Central memory CD8-positive, alpha-beta T cell (primary cell): ENCODE measurements at regions not wholly inside any gene's neighbourhood (a gene's known extent, or its start where the extent isn't known, plus 50 kb on each side); places are given as distances from the start of the nearest gene placed in this dataset.
"Not testable (repeated sequence)": the region's sequence is repeated elsewhere in the genome, so short reads cannot be mapped to it uniquely, and the experiment has no call there.

ENCODE experiments used
- ATAC-seq: fragments of 150-1000 bp; cut with Tn5 transposase; replicated peaks from 2 replicates; pipeline ENCODE4 v1.10.0; 2022; ENCODE audit warnings: mild to moderate bottlenecking, moderate FRiP score, moderate number of reproducible peaks; ENCODE audit not compliant: poor library complexity, severe bottlenecking; ENCODE audit errors: extremely low read depth
- DNase-seq, 2 donors: peaks; one replicate each; pipeline ENCODE4 v3.0.0; 2021; ENCODE audit warnings: low spot score in 2 of 2
- H3K27ac Mint-ChIP-seq: one replicate; pipeline ENCODE4 v1.8.0; 2022; ENCODE audit warnings: low read depth, mild to moderate bottlenecking, moderate library complexity, mixed read lengths
- H3K27me3 Mint-ChIP-seq: one replicate; pipeline ENCODE4 v1.8.0; 2022; ENCODE audit warnings: mixed read lengths
- H3K36me3 Mint-ChIP-seq: one replicate; pipeline ENCODE4 v1.8.0; 2022; ENCODE audit warnings: mild to moderate bottlenecking, moderate library complexity, mixed read lengths; ENCODE audit not compliant: insufficient read depth
- H3K4me1 Mint-ChIP-seq: one replicate; pipeline ENCODE4 v1.8.0; 2022; ENCODE audit warnings: mixed read lengths
- H3K4me3 Mint-ChIP-seq: one replicate; pipeline ENCODE4 v1.8.0; 2022; ENCODE audit warnings: mild to moderate bottlenecking, moderate library complexity, mixed read lengths
- H3K9me3 Mint-ChIP-seq: one replicate; pipeline ENCODE4 v1.8.0; 2022; ENCODE audit warnings: mixed read lengths

DNA sequence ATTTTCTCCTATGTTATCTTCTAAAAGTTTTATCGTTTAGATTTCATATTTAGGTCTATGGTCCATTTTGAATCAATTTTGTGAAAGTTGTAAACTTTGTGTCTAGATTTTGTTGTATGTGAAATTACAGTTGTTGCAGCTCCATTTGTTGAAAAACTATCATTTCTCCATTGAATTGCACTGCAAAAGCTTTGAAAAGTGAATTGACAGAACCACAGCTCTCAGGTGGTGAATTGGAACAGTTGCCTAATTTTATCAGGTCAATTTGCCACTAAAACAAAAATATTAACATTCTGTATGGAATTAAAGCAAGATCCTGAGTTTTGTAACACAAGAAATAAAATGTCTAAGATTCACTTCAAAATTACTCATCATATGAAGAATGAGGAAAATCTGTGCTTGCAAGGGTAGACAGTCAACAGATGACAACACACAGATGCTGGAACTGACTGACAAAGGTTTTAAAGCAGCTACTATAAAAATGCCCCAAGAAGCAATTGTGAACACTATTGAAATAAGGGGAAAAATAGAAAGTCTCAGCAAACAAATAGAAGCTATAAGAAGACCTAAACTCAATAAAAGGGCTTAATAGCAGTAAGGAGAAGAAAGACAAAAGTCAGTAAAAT lies 346.7 kb downstream of the PAX1 start:
- Mint-ChIP-seq H3K4me1 (no peaks in the 10 kb centered on the region), H3K4me3 (no peak overlapping the region), H3K9me3 (peaks cover 16% of the 10 kb centered on the region), H3K27me3 (no peaks in the 10 kb centered on the region), H3K36me3 (no peaks in the 10 kb centered on the region), H3K27ac (no peak overlapping the region)
- DNase-seq = no peak
- ATAC-seq = no peak

DNA sequence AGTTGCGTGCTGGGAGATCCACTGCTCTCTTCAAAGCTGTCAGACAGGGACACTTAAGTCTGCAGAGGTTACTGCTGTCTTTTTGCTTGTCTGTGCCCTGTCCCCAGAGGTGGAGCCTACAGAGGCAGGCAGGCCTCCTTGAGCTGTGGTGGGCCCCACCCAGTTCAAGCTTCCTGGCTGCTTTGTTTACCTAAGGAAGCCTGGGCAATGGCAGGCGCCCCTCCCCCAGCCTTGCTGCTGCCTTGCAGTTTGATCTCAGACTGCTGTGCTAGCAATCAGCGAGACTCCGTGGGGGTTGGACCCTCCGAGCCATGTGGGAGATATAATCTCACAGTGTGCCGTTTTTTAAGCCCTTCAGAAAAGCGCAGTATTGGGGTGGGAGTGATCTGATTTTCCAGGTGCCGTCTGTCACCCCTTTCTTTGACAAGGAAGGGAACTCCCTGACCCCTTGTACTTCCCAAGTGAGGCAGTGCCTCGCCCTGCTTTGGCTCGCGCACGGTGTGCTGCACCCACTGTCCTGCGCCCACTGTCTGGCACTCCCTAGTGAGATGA lies 340.6 kb downstream of the PAX1 start:
- not testable (repeated sequence) for ATAC-seq, DNase-seq, H3K27ac Mint-ChIP-seq, H3K36me3 Mint-ChIP-seq, H3K4me3 Mint-ChIP-seq, H3K27me3 Mint-ChIP-seq, H3K4me1 Mint-ChIP-seq
- peaks cover 15% of the 10 kb centered on the region for H3K9me3 Mint-ChIP-seq

DNA sequence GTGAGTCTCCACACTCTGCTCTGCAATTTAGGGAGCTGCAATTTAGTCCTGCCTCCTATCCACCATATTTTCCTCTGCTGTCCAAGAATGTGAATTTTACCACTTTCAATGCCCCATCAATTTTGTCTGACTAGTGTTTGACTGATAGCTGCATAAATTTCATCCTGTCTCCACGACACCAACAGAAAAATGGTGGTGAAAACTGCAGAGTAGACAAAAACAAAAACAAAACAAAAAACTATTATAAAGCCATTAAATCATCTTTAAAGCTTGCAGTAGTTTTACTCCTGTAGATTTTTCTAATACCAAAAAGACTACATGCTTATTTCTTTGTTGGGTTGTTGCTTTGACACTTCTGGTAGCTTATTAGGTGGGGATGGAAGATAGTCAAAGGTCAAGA lies 322.0 kb downstream of the PAX1 start:
- Mint-ChIP-seq H3K4me1 (no peaks in the 10 kb centered on the region), H3K27me3 (no peaks in the 10 kb centered on the region), H3K27ac (no peak overlapping the region), H3K36me3 (no peaks in the 10 kb centered on the region), H3K4me3 (no peak overlapping the region), H3K9me3 (peaks cover 19% of the 10 kb centered on the region)
- no peak for DNase-seq
- no peak for ATAC-seq

DNA sequence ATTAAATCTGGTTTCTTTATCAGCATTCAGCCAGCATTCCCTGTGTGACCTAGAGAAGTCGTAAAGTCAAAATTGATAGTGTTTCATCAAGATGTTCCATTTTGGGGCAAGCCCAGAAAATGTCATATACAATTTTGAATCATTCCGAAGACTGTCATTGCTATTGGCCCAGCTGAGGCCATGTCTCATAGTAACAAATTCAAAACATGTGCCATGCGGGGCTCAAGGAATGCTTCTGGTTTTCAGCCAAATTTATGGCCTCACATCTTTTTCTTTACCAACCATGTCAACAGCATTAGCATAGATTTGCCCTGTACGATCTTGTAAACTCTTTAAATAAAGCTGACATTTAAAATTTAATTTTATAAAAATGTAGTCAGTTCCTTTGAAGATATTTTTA lies 314.7 kb downstream of the PAX1 start:
- Mint-ChIP-seq H3K27me3 (no peaks in the 10 kb centered on the region), H3K27ac (no peak overlapping the region), H3K9me3 (peaks cover 25% of the 10 kb centered on the region), H3K4me3 (no peak overlapping the region), H3K4me1 (no peaks in the 10 kb centered on the region), H3K36me3 (peaks cover 1% of the 10 kb centered on the region)
- DNase-seq (no peak), ATAC-seq (no peak)

DNA sequence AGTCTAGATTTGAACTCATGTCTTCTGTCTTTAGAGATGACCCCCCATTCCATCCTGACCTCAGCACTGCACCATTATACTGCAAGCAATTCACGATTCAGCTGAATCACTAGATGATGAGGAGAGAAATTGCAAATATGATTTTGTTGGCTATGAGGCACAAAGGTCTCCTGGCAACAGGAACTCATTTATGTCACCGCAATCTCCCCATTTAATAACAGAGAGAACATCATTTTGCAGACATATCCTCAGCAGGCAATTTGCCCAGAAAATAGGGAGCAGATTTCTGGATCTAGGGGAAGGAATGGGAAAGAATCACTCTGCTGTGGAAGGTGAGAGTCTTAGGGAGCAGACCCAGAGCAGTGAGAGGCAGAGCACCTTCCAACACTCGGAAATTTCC lies 303.0 kb downstream of the PAX1 start:
- ATAC-seq = no peak
- no peak for DNase-seq
- H3K27ac Mint-ChIP-seq = no peak overlapping the region
- H3K36me3 Mint-ChIP-seq = no peaks in the 10 kb centered on the region
- H3K27me3 Mint-ChIP-seq = no peaks in the 10 kb centered on the region
- no peak overlapping the region for H3K4me3 Mint-ChIP-seq
- H3K9me3 Mint-ChIP-seq = peaks cover 19% of the 10 kb centered on the region
- no peaks in the 10 kb centered on the region for H3K4me1 Mint-ChIP-seq

DNA sequence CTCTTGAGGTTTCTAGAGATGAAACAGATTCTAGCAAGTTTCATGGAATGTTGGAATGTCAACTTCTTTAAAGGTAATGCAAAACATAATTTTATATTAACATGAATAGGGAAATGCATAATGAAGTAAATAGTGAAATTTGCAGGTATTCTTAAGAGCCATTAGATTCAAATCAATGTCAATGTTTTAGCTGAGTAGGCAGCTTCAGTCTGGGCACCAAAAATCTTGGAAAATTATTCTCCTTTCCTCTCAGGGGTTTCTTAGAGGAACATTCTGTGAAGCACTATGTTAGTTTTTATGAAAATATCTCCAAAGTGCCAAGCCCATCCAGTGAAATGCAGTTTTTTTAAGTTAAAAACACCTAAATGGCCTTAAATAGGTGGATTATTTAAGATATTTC lies 300.8 kb downstream of the PAX1 start:
- no peak for ATAC-seq
- Mint-ChIP-seq H3K4me3 (no peak overlapping the region), H3K27ac (no peak overlapping the region), H3K27me3 (no peaks in the 10 kb centered on the region), H3K9me3 (peaks cover 26% of the 10 kb centered on the region), H3K4me1 (no peaks in the 10 kb centered on the region), H3K36me3 (no peaks in the 10 kb centered on the region)
- no peak for DNase-seq

DNA sequence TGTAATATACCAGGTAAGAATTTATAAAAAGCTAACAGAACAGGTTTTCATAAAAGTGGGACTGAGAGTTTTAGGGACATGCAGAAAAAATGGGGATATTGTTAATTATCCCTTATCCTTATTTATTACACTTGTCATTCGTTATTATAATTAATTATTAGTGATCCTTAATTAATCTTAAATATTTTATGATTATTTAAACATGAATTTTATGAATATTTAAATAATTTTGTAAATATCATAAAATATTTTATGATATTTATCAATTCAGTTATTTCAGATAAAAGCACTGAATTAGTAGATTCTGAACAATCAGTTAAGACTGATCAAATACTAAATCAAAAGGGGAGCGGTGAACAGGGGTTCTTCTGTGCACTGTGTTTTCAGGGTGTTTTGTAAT lies 300.1 kb downstream of the PAX1 start:
- H3K27me3 Mint-ChIP-seq = no peaks in the 10 kb centered on the region
- no peaks in the 10 kb centered on the region for H3K4me1 Mint-ChIP-seq
- H3K36me3 Mint-ChIP-seq = no peaks in the 10 kb centered on the region
- DNase-seq = no peak
- ATAC-seq = no peak
- no peak overlapping the region for H3K4me3 Mint-ChIP-seq
- H3K9me3 Mint-ChIP-seq = peaks cover 19% of the 10 kb centered on the region
- no peak overlapping the region for H3K27ac Mint-ChIP-seq

DNA sequence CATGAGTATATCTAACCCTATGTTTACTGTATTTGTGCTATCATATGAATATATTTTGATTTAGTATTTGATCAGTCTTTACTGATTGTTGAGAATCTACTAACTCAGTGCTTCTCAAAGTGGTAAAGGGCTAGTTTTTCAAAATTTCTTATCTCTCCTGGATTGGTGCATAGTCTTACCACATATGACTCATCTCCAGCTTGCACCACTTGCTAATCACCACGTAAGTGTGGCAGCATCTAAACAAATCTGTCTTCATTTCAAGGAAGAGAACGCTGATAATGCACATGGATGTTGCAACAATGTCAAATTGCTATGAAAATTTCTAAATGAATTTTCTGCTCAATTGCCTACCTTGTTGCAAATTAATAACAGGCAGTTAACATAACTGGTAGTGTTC lies 299.5 kb downstream of the PAX1 start:
- Mint-ChIP-seq H3K27me3 (no peaks in the 10 kb centered on the region), H3K4me1 (no peaks in the 10 kb centered on the region), H3K4me3 (no peak overlapping the region), H3K9me3 (peaks cover 19% of the 10 kb centered on the region), H3K36me3 (no peaks in the 10 kb centered on the region), H3K27ac (no peak overlapping the region)
- no peak for DNase-seq
- no peak for ATAC-seq

DNA sequence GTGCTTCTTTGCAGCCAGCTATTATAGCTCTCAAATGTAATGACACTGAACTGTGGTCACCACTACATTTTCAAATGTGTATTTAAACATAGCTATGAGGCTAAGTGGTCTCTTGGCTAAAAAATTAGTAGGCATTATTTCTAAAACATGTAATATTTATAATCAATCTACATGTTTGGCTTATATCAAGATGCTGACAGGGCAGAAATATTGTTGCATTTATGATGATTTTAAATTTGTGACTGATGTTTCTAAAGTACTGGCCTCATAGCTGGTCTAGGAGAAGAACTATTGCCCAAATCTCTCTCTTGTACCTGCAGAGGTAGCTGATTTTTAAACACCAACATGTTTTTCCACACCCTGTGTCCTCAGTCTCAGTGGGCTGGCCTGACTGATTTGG lies 298.2 kb downstream of the PAX1 start:
- Mint-ChIP-seq H3K9me3 (peaks cover 22% of the 10 kb centered on the region), H3K4me1 (no peaks in the 10 kb centered on the region), H3K4me3 (no peak overlapping the region), H3K27me3 (no peaks in the 10 kb centered on the region), H3K27ac (no peak overlapping the region), H3K36me3 (no peaks in the 10 kb centered on the region)
- DNase-seq (no peak), ATAC-seq (no peak)

DNA sequence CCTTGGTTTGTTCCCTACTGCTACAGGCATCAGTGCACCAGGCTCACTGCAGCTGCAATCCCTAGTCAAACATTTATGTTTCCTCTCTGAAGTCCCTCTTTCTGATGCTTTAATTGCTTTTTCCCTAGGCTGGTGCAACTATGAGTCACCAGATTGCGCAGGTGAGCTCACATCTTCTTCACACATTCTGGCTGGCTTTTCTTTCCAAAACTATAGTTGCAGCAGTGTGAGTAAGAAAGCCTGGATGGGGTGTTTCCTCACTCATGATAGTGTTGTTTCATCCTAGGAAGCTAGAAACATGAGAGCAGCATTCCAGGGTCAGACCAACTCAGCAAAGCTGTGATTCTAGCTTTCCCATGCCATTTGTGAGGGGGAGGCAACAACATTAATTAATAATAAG lies 296.4 kb downstream of the PAX1 start:
- no peak for DNase-seq
- H3K36me3 Mint-ChIP-seq = no peaks in the 10 kb centered on the region
- no peak overlapping the region for H3K4me3 Mint-ChIP-seq
- H3K4me1 Mint-ChIP-seq = no peaks in the 10 kb centered on the region
- ATAC-seq = no peak
- no peak overlapping the region for H3K27ac Mint-ChIP-seq
- H3K27me3 Mint-ChIP-seq = no peaks in the 10 kb centered on the region
- peaks cover 23% of the 10 kb centered on the region for H3K9me3 Mint-ChIP-seq

DNA sequence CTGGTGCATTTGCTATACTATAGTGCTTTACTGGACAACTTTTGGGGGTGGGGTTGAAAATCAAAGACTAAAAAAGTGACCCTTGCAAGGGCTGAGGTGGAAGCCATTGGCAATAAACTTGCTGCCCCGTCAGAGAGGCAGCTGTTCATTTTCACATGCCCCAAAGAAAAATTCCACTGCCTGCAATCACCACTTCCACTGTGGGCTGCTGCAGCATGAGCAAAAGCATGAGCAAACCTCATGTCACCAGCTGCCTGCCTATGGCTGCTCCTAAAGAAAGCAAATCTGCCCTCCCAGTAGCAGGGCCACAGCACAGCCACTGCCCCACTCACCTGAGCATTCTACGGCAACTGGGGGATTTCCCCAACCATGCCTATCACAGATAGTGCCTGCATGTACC lies 290.0 kb downstream of the PAX1 start:
- H3K27me3 Mint-ChIP-seq = no peaks in the 10 kb centered on the region
- no peak overlapping the region for H3K27ac Mint-ChIP-seq
- DNase-seq (no peak), ATAC-seq (no peak)
- no peaks in the 10 kb centered on the region for H3K4me1 Mint-ChIP-seq
- H3K4me3 Mint-ChIP-seq = no peak overlapping the region
- no peaks in the 10 kb centered on the region for H3K36me3 Mint-ChIP-seq
- peaks cover 26% of the 10 kb centered on the region for H3K9me3 Mint-ChIP-seq

DNA sequence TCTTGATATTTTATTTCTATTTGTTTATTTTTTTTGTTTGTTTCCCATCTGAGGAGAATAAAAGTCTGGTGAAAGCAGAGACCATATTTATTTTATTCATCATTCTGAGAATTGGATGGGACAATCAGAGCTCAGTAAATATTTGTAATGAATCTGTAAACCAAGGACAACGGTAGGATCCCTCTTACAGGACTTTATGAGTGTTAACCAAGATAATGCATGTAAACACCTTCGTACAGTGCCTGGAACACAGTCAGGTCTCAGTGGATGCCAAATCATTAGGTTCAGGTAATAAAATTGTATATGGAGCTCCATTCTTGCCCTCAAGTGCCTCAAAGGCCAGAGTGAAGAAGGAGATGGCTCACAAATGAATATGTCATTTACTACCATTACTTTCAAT lies 288.7 kb downstream of the PAX1 start:
- H3K27me3 Mint-ChIP-seq = no peaks in the 10 kb centered on the region
- H3K4me1 Mint-ChIP-seq = no peaks in the 10 kb centered on the region
- DNase-seq (no peak), ATAC-seq (no peak)
- H3K9me3 Mint-ChIP-seq = peaks cover 22% of the 10 kb centered on the region
- no peaks in the 10 kb centered on the region for H3K36me3 Mint-ChIP-seq
- no peak overlapping the region for H3K27ac Mint-ChIP-seq
- no peak overlapping the region for H3K4me3 Mint-ChIP-seq

DNA sequence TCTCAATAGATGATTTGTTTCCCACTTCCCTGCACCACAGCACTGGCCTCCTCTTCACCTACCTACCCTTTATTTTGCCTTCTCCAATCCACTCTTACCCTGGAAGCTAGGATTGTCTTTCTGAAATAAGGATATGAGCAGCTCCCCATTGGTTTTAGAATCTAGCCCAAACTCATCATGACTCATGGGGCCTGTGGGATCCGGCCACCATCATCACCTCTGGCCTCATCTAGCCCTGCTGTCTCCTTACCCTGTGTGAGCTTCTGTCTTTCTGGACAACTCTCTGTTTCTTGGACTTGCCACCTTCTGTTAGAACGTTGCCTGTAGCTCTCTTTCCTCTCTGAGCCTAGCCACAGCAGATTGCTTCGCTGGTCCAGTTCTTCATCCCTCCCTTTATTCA lies 277.1 kb downstream of the PAX1 start:
- peaks cover 27% of the 10 kb centered on the region for H3K9me3 Mint-ChIP-seq
- no peak overlapping the region for H3K27ac Mint-ChIP-seq
- H3K4me3 Mint-ChIP-seq = no peak overlapping the region
- H3K36me3 Mint-ChIP-seq = peaks cover 3% of the 10 kb centered on the region
- ATAC-seq (no peak), DNase-seq (no peak)
- no peaks in the 10 kb centered on the region for H3K27me3 Mint-ChIP-seq
- no peaks in the 10 kb centered on the region for H3K4me1 Mint-ChIP-seq
